Stomach (tissue), 4 donors: ENCODE measurements at regions not wholly inside any gene's neighbourhood (a gene's known extent, or its start where the extent isn't known, plus 50 kb on each side); places are given as distances from the start of the nearest gene placed in this dataset.

Experiments used
- CTCF ChIP-seq, 7 experiments: fragments of 450-650 bp in 4 of 7; fragments of 200-600 bp in 3 of 7; sonication (generic) in 3 of 7; IDR thresholded peaks; one replicate each; pipeline ENCODE4 v1.5.1; 2016 to 2019; ENCODE audit warnings: antibody characterized with exemption in 7 of 7, control low read depth in 2 of 7, mild to moderate bottlenecking in 1 of 7
- EP300 ChIP-seq: sonication (generic); formaldehyde crosslinking; IDR thresholded peaks from one replicate; pipeline ENCODE4 v1.6.1; 2017; ENCODE audit warnings: antibody characterized with exemption
- POLR2A ChIP-seq, 4 donors: fragments of 450-650 bp; IDR thresholded peaks; one replicate each; pipeline ENCODE4 v1.6.1; 2016; ENCODE audit warnings: antibody characterized with exemption in 4 of 4, control low read depth in 2 of 4, mild to moderate bottlenecking in 1 of 4, moderate library complexity in 1 of 4
- POLR2AphosphoS5 ChIP-seq, 3 donors: sonication (generic); formaldehyde crosslinking; IDR thresholded peaks; one replicate each; pipeline ENCODE4 v1.6.1; 2016; ENCODE audit warnings: antibody characterized with exemption in 3 of 3

DNA sequence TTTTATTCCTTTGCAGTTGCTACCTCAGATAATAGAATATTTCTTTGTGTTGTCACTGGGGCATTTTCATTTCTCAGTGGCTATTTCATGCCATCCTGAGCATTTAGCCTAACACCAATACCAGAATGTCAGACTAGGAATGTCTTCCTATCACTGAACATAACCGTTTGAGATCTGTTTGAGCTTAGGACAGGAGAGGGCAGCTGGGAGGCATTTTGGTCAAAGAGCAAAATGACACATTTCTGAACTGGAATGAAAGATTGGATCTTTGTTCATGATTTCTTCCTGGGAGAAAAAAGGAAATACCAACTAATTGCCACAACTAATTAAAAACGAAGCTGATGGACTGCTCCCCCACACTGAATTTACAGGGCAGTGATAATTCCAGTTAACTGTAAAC, 921.3 kb upstream of the NR2F2 start:
- TF ChIP-seq CTCF (IDR thresholded peaks at IDR 0.05) = no peak
- TF ChIP-seq EP300 = no peak
- no peak for TF ChIP-seq POLR2A (IDR thresholded peaks at IDR 0.05)
- no peak for TF ChIP-seq POLR2AphosphoS5 (IDR thresholded peaks at IDR 0.05)
